ENCODE measurements at regions not wholly inside any gene's neighbourhood (a gene's known extent, or its start where the extent isn't known, plus 50 kb on each side); places are given as distances from the start of the nearest gene placed in this dataset.
A peak's percentile ranks its signal among the peaks of the same experiment; 100 is the strongest.

DNA sequence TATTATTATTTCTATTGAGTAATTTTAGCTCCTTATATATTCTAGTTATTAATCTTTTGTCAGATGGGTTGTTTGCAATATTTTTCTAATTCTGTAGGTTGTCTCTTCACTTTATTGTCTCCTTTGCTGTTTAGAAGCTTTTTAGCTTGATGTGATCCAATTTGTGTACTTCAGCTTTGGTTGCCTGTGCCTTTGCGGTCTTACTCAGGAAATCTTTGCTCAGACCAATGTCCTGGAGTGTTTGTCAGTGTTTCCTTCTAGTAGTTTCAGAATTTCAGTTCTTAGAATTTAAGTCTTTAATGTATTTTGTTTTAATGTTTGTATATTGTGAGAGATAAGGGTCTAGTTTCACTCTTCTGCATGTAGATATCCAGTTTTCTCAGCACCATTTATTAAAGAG, 916.0 kb upstream of the EYS start:
- H3K27me3 ChIP-seq (ENCODE audit: insufficient read depth, low read depth, severe bottlenecking) = no peaks in the 10 kb centered on the region
- no peaks in the 10 kb centered on the region for H3K36me3 ChIP-seq
- H3K4me3 ChIP-seq (ENCODE audit: low read depth, low read length) = no peak overlapping the region
- no peaks in the 10 kb centered on the region for H3K9me3 ChIP-seq (ENCODE audit: severe bottlenecking)
- no peak for DNase-seq
- H3K27ac ChIP-seq = no peak overlapping the region
- TF ChIP-seq, protein P1, sequence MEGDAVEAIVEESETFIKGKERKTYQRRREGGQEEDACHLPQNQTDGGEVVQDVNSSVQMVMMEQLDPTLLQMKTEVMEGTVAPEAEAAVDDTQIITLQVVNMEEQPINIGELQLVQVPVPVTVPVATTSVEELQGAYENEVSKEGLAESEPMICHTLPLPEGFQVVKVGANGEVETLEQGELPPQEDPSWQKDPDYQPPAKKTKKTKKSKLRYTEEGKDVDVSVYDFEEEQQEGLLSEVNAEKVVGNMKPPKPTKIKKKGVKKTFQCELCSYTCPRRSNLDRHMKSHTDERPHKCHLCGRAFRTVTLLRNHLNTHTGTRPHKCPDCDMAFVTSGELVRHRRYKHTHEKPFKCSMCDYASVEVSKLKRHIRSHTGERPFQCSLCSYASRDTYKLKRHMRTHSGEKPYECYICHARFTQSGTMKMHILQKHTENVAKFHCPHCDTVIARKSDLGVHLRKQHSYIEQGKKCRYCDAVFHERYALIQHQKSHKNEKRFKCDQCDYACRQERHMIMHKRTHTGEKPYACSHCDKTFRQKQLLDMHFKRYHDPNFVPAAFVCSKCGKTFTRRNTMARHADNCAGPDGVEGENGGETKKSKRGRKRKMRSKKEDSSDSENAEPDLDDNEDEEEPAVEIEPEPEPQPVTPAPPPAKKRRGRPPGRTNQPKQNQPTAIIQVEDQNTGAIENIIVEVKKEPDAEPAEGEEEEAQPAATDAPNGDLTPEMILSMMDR (IDR thresholded peaks at IDR 0.05; ENCODE audit: low read depth, low read length) = no peak

DNA sequence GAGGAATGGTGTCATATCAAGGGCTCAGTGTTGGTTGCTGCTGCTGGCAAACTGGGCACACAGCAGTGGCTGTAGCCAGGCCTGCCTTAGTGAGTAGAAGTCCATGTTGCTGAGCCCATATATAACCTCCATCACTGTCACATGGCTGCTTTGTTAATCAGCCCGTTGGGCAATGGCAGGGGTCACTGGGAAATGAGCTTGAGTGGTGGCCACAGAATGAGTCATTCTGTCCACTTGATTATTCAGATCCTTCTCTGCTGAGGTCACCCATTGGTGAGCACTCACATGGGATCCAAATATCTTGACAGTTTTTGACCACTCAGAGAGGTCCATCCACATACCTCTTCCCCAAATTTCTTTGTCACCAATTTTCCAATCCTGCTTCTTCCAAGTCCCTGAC, 898.9 kb upstream of the EYS start:
- no peaks in the 10 kb centered on the region for H3K27me3 ChIP-seq (ENCODE audit: insufficient read depth, low read depth, severe bottlenecking)
- no peaks in the 10 kb centered on the region for H3K36me3 ChIP-seq
- no peak for DNase-seq
- H3K27ac ChIP-seq = no peak overlapping the region
- TF ChIP-seq, protein P1 (IDR thresholded peaks at IDR 0.05; ENCODE audit: low read depth, low read length) = no peak
- no peaks in the 10 kb centered on the region for H3K9me3 ChIP-seq (ENCODE audit: severe bottlenecking)
- no peak overlapping the region for H3K4me3 ChIP-seq (ENCODE audit: low read depth, low read length)

DNA sequence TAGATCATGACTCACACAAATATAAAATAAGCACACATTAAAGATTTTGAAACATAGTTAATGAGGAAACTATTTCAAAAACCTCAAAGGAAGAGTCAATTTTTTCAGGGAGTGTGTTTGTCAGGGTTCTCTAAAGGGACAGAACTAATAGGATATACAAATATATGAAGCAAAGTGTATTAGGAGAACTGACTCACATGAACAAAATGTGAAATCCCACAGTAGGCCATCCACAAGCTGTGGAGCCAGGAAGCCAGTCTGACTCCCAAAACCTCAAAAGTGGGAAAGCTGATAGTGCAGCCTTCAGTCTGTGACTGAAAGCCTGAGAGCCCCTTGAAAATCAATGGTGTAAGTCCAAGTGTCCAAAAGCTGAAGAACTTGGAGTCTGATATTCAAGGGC, 898.0 kb upstream of the EYS start:
- H3K9me3 ChIP-seq (ENCODE audit: severe bottlenecking) = no peaks in the 10 kb centered on the region
- H3K27me3 ChIP-seq (ENCODE audit: insufficient read depth, low read depth, severe bottlenecking) = no peaks in the 10 kb centered on the region
- H3K27ac ChIP-seq = no peak overlapping the region
- DNase-seq = no peak
- TF ChIP-seq, protein P1 (IDR thresholded peaks at IDR 0.05; ENCODE audit: low read depth, low read length) = no peak
- no peak overlapping the region for H3K4me3 ChIP-seq (ENCODE audit: low read depth, low read length)
- H3K36me3 ChIP-seq = no peaks in the 10 kb centered on the region

DNA sequence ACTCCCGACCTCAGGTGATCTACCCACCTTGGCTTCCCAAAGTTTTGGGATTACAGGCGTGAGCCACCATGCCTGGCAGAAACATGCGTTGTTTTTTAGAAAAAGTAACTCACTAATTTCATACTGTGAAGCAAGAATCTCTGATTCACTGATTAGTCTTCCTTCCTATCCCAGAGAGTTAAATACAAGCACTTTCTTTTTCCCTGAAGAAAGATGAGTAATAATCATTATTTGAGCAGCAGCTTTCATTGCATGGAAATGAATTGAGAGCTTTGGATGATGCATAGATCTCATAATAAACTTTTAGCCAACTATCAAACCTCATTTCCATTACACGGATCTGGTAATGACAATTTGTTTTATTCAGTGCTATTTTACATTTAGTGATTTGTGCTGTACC, 892.5 kb upstream of the EYS start:
- H3K4me3 ChIP-seq (ENCODE audit: low read depth, low read length) = no peak overlapping the region
- DNase-seq = no peak

DNA sequence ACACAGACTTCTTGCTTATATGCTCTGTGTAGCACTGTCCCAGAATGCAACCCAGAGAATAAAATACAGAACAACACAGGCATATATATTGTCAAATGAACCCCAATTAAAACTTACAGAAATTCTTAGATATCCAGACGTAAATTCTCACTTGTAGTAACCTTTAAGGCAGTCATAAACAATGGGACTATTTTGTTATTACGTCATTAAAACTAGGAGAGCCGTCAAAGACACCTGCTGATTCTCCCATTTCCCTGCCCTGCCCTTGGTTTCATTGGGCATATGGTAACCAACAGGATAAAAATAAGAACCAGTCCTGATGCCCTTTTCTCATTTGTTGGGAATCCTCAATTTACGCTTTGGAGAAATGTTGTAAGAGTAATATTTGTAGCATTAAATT, 871.3 kb upstream of the EYS start:
- H3K4me3 ChIP-seq (ENCODE audit: low read depth, low read length) = no peak overlapping the region
- TF ChIP-seq, protein P1 (IDR thresholded peaks at IDR 0.05; ENCODE audit: low read depth, low read length) = no peak
- no peaks in the 10 kb centered on the region for H3K9me3 ChIP-seq (ENCODE audit: severe bottlenecking)
- no peaks in the 10 kb centered on the region for H3K36me3 ChIP-seq
- no peak overlapping the region for H3K27ac ChIP-seq
- H3K27me3 ChIP-seq (ENCODE audit: insufficient read depth, low read depth, severe bottlenecking) = no peaks in the 10 kb centered on the region
- DNase-seq = no peak

More for the DNA sequence above, 892.5 kb upstream of the EYS start:
- H3K36me3 ChIP-seq = no peaks in the 10 kb centered on the region
- TF ChIP-seq, protein P1 (IDR thresholded peaks at IDR 0.05; ENCODE audit: low read depth, low read length) = no peak
- H3K27ac ChIP-seq = no peak overlapping the region
- no peaks in the 10 kb centered on the region for H3K27me3 ChIP-seq (ENCODE audit: insufficient read depth, low read depth, severe bottlenecking)
- H3K9me3 ChIP-seq (ENCODE audit: severe bottlenecking) = no peaks in the 10 kb centered on the region

DNA sequence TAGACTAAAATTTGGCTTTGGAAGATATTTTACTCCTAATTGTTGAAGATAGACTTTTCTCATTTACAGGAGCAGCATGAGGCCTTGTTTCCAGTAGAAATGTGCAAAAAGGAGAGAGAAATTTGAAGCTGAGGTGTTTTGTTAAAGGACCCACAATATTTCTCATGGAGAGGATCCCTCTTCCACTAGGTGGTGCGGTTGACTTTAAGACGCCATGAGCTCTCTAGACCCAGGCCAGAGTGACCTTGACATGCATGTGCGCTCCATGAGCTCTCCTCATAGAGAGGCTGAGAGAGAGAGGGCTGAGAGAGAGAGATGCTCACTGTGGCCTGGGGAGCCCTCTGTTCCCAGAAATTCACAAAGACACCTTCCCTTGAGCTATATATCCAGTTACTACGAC, 861.2 kb upstream of the EYS start:
- no peaks in the 10 kb centered on the region for H3K9me3 ChIP-seq (ENCODE audit: severe bottlenecking)
- peak; percentile 18 for DNase-seq
- H3K36me3 ChIP-seq = no peaks in the 10 kb centered on the region
- no peak overlapping the region for H3K27ac ChIP-seq
- TF ChIP-seq, protein P1 (IDR thresholded peaks at IDR 0.05; ENCODE audit: low read depth, low read length) = peak; percentile 26; the same call in 1 of the 2 replicates
- no peak overlapping the region for H3K4me3 ChIP-seq (ENCODE audit: low read depth, low read length)
- no peaks in the 10 kb centered on the region for H3K27me3 ChIP-seq (ENCODE audit: insufficient read depth, low read depth, severe bottlenecking)
